GM23338 (cell line): ENCODE measurements at regions not wholly inside any gene's neighbourhood (a gene's known extent, or its start where the extent isn't known, plus 50 kb on each side); places are given as distances from the start of the nearest gene placed in this dataset. TPM values are rescaled to one million over a fixed set of nuclear protein-coding genes. Genes with fewer than 3 reads are reported as not detected.

Source experiments
- ATAC-seq: fragments of 200-7000 bp; cut with Tn5 transposase; 3 replicates; pipeline ENCODE4 v1.9.1; 2020
- DNase-seq: peaks from one replicate; pipeline ENCODE4 v3.0.0-alpha.2; 2015; ENCODE audit warnings: low spot score
- H2AFZ ChIP-seq: fragments of 200-600 bp; sonication (generic); 2 replicates; pipeline ENCODE4 v1.8.0; 2016; ENCODE audit warnings: antibody characterized with exemption, mild to moderate bottlenecking, moderate library complexity
- H3F3A ChIP-seq: fragments of 200-600 bp; sonication (generic); replicated peaks from 2 replicates; pipeline ENCODE4 v1.8.0; 2017; ENCODE audit warnings: antibody characterized with exemption, mixed run types, low read depth
- H3K27ac ChIP-seq: fragments of 200-600 bp; sonication (generic); 2 replicates; pipeline ENCODE4 v1.6.1; 2016; ENCODE audit warnings: low read depth
- H3K27me3 ChIP-seq: fragments of 200-600 bp; sonication (generic); 2 replicates; pipeline ENCODE4 v1.8.0; 2016; ENCODE audit warnings: mild to moderate bottlenecking, mixed run types, moderate library complexity; ENCODE audit not compliant: insufficient read depth
- H3K36me3 ChIP-seq: fragments of 200-600 bp; sonication (generic); 2 replicates; pipeline ENCODE4 v1.8.0; 2016; ENCODE audit warnings: mild to moderate bottlenecking; ENCODE audit not compliant: insufficient read depth
- H3K4me1 ChIP-seq: fragments of 200-600 bp; sonication (generic); 2 replicates; pipeline ENCODE4 v1.8.0; 2016; ENCODE audit warnings: mild to moderate bottlenecking, moderate library complexity; ENCODE audit not compliant: insufficient read depth
- H3K4me2 ChIP-seq: fragments of 200-600 bp; sonication (generic); 2 replicates; pipeline ENCODE4 v1.7.1; 2017; ENCODE audit warnings: mixed run types
- H3K4me3 ChIP-seq: fragments of 200-600 bp; sonication (generic); 2 replicates; pipeline ENCODE4 v1.6.1; 2016; ENCODE audit warnings: mixed run types
- H3K79me2 ChIP-seq: fragments of 200-600 bp; sonication (generic); replicated peaks from 2 replicates; pipeline ENCODE4 v1.8.0; 2017; ENCODE audit warnings: mild to moderate bottlenecking; ENCODE audit not compliant: insufficient read depth
- H3K9me2 ChIP-seq: fragments of 200-600 bp; sonication (generic); 2 replicates; pipeline ENCODE4 v1.8.0; 2017; ENCODE audit not compliant: insufficient read depth
- H4K20me1 ChIP-seq: fragments of 200-600 bp; sonication (generic); replicated peaks from 2 replicates; pipeline ENCODE4 v1.8.0; 2017; ENCODE audit warnings: mild to moderate bottlenecking; ENCODE audit not compliant: insufficient read depth
- H3K27ac Mint-ChIP-seq: 2 replicates; pipeline ENCODE4 v1.8.0; 2020; ENCODE audit warnings: inconsistent platforms, mild to moderate bottlenecking, moderate library complexity, mixed read lengths
- H3K27me3 Mint-ChIP-seq: 3 replicates; pipeline ENCODE4 v1.8.0; 2022; ENCODE audit warnings: low read depth, mild to moderate bottlenecking, moderate library complexity, mixed read lengths, inconsistent platforms; ENCODE audit not compliant: insufficient read depth, poor library complexity
- H3K36me3 Mint-ChIP-seq: 3 replicates; pipeline ENCODE4 v1.8.0; 2021; ENCODE audit warnings: low read depth, mild to moderate bottlenecking, inconsistent platforms, moderate library complexity, mixed read lengths
- H3K4me1 Mint-ChIP-seq: 3 replicates; pipeline ENCODE4 v1.8.0; 2020; ENCODE audit warnings: mild to moderate bottlenecking, inconsistent platforms, mixed read lengths
- H3K4me3 Mint-ChIP-seq: 3 replicates; pipeline ENCODE4 v1.8.0; 2021; ENCODE audit warnings: moderate library complexity, mild to moderate bottlenecking, inconsistent platforms, mixed read lengths
- H3K9me3 Mint-ChIP-seq: 3 replicates; pipeline ENCODE4 v1.8.0; 2020; ENCODE audit warnings: moderate library complexity, mild to moderate bottlenecking, inconsistent platforms, mixed read lengths
- CREB1 ChIP-seq: fragments of 250-450 bp; sonication (Bioruptor Pico); IDR thresholded peaks from 2 replicates; pipeline ENCODE4 v1.5.0; 2020; ENCODE audit warnings: low read depth, mild to moderate bottlenecking, moderate library complexity
- CTCF ChIP-seq, 2 experiments: fragments of 200-600 bp in 1 of 2; sonication (generic) in 1 of 2; conservative IDR thresholded peaks; 2 replicates each; pipeline versions ENCODE4 v1.5.1 to v1.6.1; 2016 to 2017; ENCODE audit warnings: antibody characterized with exemption in 2 of 2, low read depth in 2 of 2, mild to moderate bottlenecking in 2 of 2, moderate library complexity in 1 of 2
- ZNF114 ChIP-seq: fragments of 250-450 bp; sonication (Bioruptor Pico); IDR thresholded peaks from 2 replicates; pipeline ENCODE4 v1.5.0; 2020; ENCODE audit warnings: mild to moderate bottlenecking, moderate library complexity
- ZNF331 ChIP-seq: fragments of 250-450 bp; sonication (Bioruptor Pico); IDR thresholded peaks from 2 replicates; pipeline ENCODE4 v1.5.0; 2020; ENCODE audit warnings: low read depth, mild to moderate bottlenecking, moderate library complexity
- small RNA-seq: library from RNA; depleted of rRNA; stranded (forward); fragments of <200 nt; gene quantifications from one replicate; pipeline ENCODE3, GENCODE V24; 2014; ENCODE audit warnings: low replicate concordance

GRCh38 chr18:44630118-44630517, 50.6 kb upstream of the SETBP1 start:
- DNase-seq: no peak
- no peaks in the 10 kb centered on the region for H3K36me3 ChIP-seq
- H3K4me2 ChIP-seq: no peak overlapping the region
- H3K4me1 Mint-ChIP-seq: peaks cover 17% of the 10 kb centered on the region; the same call in 2 of the 3 replicates
- peaks cover 8% of the 10 kb centered on the region for H3K4me1 ChIP-seq
- no peak overlapping the region for H3K27ac ChIP-seq
- TF ChIP-seq CTCF (conservative IDR thresholded peaks at IDR 0.05; ENCODE audit: low read depth in 2 of 2): no peak
- no peak for TF ChIP-seq ZNF114 (CRISPR knock-in tag)
- TF ChIP-seq CREB1 (CRISPR knock-in tag): no peak
- TF ChIP-seq ZNF331 (CRISPR knock-in tag): no peak
- no peak overlapping the region; the same call in 1 of the 2 replicates for H2AFZ ChIP-seq
- no peaks in the 10 kb centered on the region for H3K36me3 Mint-ChIP-seq
- no peak overlapping the region for H3K4me3 ChIP-seq
- no peak overlapping the region for H3K4me3 Mint-ChIP-seq
- H3K27me3 Mint-ChIP-seq: no peaks in the 10 kb centered on the region
- ATAC-seq: no peak
- no peaks in the 10 kb centered on the region for H3F3A ChIP-seq
- no peaks in the 10 kb centered on the region for H3K79me2 ChIP-seq
- no peaks in the 10 kb centered on the region for H3K27me3 ChIP-seq
- peaks cover 8% of the 10 kb centered on the region; the same call in 1 of the 2 replicates for H3K9me2 ChIP-seq
- H3K9me3 Mint-ChIP-seq: no peaks in the 10 kb centered on the region
- H4K20me1 ChIP-seq: no peaks in the 10 kb centered on the region
- H3K27ac Mint-ChIP-seq: no peak overlapping the region

Small RNA genes lying in the stretch of these regions (small RNA-seq; reads per million reads assigned to genes)
- not detected for gene RNA5SP455
